ENCODE measurements at regions not wholly inside any gene's neighbourhood (a gene's known extent, or its start where the extent isn't known, plus 50 kb on each side); places are given as distances from the start of the nearest gene placed in this dataset.

DNA sequence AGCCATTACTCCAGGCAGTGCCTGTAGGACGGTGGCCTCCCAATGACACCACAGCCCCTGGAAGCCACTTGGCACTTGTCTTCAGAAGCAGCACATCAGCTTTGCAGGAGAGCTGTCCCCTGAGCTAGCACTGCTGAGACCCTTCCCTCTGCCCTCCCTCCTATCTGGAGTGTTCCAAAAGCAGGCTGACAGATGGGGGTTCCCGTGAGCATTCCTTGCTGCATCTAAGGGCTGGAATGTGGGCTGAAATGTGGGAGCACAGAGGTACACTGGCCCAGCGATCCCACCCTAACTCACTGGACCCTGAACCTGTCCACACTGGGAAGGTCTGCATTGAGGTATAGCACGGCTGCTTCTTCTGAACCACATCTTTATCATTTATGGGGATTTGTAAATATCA lies 230.1 kb downstream of the ANAPC1 start:
- TF ChIP-seq, protein P1, sequence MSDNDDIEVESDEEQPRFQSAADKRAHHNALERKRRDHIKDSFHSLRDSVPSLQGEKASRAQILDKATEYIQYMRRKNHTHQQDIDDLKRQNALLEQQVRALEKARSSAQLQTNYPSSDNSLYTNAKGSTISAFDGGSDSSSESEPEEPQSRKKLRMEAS (IDR thresholded peaks at IDR 0.05), result no peak
- TF ChIP-seq, protein P2, sequence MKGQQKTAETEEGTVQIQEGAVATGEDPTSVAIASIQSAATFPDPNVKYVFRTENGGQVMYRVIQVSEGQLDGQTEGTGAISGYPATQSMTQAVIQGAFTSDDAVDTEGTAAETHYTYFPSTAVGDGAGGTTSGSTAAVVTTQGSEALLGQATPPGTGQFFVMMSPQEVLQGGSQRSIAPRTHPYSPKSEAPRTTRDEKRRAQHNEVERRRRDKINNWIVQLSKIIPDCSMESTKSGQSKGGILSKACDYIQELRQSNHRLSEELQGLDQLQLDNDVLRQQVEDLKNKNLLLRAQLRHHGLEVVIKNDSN (IDR thresholded peaks at IDR 0.05), result no peak
- no peak for TF ChIP-seq TAF1 (IDR thresholded peaks at IDR 0.05; ENCODE audit: low read depth)
- no peak for TF ChIP-seq EP300 (IDR thresholded peaks at IDR 0.05; ENCODE audit: borderline replicate concordance)
- no peak for TF ChIP-seq TCF12 (IDR thresholded peaks at IDR 0.05; ENCODE audit: low read depth)
- no peak for TF ChIP-seq REST (IDR thresholded peaks at IDR 0.05; ENCODE audit: low read depth)
- TF ChIP-seq FOXM1 (IDR thresholded peaks at IDR 0.05; ENCODE audit: borderline replicate concordance, low read depth), result no peak

All from Ishikawa (cell line).